ENCODE measurements at regions not wholly inside any gene's neighbourhood (a gene's known extent, or its start where the extent isn't known, plus 50 kb on each side); places are given as distances from the start of the nearest gene placed in this dataset.

GRCh38 chr2:220673151-220673874, 898.8 kb downstream of the EPHA4 start:
- no peak for DNase-seq

- no peak for DNase-seq
Measured at GRCh38 chr2:220674033-220674432, 898.1 kb downstream of the EPHA4 start.

- DNase-seq, result no peak
Measured at GRCh38 chr2:220676695-220677094, 895.4 kb downstream of the EPHA4 start.

- no peak for DNase-seq
Measured at GRCh38 chr2:220678943-220679342, 893.2 kb downstream of the EPHA4 start.

- DNase-seq, result no peak
Measured at GRCh38 chr2:220682616-220683015, 889.5 kb downstream of the EPHA4 start.

- no peak for DNase-seq
Measured at GRCh38 chr2:220684099-220684498, 888.0 kb downstream of the EPHA4 start.

- DNase-seq, result peak; percentile 55
Measured at GRCh38 chr2:220687231-220687843, 884.8 kb downstream of the EPHA4 start.

GRCh38 chr2:220695397-220696279, 876.5 kb downstream of the EPHA4 start:
- DNase-seq, result no peak

- no peak for DNase-seq
Measured at GRCh38 chr2:220696280-220696669, 875.8 kb downstream of the EPHA4 start.

GRCh38 chr2:220697011-220697410, 875.1 kb downstream of the EPHA4 start:
- no peak for DNase-seq

GRCh38 chr2:220701115-220701514, 871.0 kb downstream of the EPHA4 start:
- no peak for DNase-seq

GRCh38 chr2:220703279-220703678, 868.8 kb downstream of the EPHA4 start:
- no peak for DNase-seq

- no peak for DNase-seq
Measured at GRCh38 chr2:220704081-220704480, 868.0 kb downstream of the EPHA4 start.

GRCh38 chr2:220704810-220705209, 867.3 kb downstream of the EPHA4 start:
- no peak for DNase-seq

- DNase-seq, result no peak
Measured at GRCh38 chr2:220705678-220706077, 866.4 kb downstream of the EPHA4 start.

- DNase-seq, result no peak
Measured at GRCh38 chr2:220707261-220707660, 864.8 kb downstream of the EPHA4 start.

- no peak for DNase-seq
Measured at GRCh38 chr2:220708366-220708765, 863.7 kb downstream of the EPHA4 start.

- DNase-seq, result no peak
Measured at GRCh38 chr2:220717283-220717682, 854.8 kb downstream of the EPHA4 start.

GRCh38 chr2:220736778-220737177, 835.3 kb downstream of the EPHA4 start:
- no peak for DNase-seq

- no peak for DNase-seq
Measured at GRCh38 chr2:220743203-220743602, 828.9 kb downstream of the EPHA4 start.

- no peak for DNase-seq
Measured at GRCh38 chr2:220744861-220745260, 827.2 kb downstream of the EPHA4 start.

- no peak for DNase-seq
Measured at GRCh38 chr2:220745682-220746081, 826.4 kb downstream of the EPHA4 start.

- DNase-seq, result no peak
Measured at GRCh38 chr2:220747736-220748135, 824.4 kb downstream of the EPHA4 start.

Data from stimulated activated CD4-positive, alpha-beta T cell treated with anti-CD3 and anti-CD28 coated beads, Interleukin-12 subunit alpha, Interleukin-12 subunit beta, amount 100 ng/mL, for 4 hours (primary cell).